ENCODE measurements at regions not wholly inside any gene's neighbourhood (a gene's known extent, or its start where the extent isn't known, plus 50 kb on each side); places are given as distances from the start of the nearest gene placed in this dataset.

DNA sequence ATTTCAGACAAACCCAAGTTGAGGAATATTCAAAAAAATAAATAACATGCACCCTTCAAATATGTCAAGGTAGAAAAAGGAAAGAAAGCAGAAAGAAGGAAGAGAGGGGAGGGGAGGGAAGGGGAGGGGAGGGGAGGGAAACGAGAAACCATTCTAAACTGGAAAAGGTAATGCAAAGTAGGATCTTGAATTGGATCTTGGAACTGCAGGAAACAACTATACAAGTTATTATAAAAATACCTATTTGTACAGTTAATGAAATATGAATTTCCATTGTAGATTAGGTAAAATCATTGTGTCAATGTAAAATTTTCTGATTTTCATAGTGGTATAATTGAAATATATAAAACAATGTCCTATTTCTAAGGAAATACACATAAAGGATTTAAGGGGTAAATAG is 668.4 kb downstream of the FAT4 start:
- TF ChIP-seq, protein P1, sequence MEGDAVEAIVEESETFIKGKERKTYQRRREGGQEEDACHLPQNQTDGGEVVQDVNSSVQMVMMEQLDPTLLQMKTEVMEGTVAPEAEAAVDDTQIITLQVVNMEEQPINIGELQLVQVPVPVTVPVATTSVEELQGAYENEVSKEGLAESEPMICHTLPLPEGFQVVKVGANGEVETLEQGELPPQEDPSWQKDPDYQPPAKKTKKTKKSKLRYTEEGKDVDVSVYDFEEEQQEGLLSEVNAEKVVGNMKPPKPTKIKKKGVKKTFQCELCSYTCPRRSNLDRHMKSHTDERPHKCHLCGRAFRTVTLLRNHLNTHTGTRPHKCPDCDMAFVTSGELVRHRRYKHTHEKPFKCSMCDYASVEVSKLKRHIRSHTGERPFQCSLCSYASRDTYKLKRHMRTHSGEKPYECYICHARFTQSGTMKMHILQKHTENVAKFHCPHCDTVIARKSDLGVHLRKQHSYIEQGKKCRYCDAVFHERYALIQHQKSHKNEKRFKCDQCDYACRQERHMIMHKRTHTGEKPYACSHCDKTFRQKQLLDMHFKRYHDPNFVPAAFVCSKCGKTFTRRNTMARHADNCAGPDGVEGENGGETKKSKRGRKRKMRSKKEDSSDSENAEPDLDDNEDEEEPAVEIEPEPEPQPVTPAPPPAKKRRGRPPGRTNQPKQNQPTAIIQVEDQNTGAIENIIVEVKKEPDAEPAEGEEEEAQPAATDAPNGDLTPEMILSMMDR (IDR thresholded peaks at IDR 0.05): no peak
- no peak overlapping the region for H3K27ac ChIP-seq

DNA sequence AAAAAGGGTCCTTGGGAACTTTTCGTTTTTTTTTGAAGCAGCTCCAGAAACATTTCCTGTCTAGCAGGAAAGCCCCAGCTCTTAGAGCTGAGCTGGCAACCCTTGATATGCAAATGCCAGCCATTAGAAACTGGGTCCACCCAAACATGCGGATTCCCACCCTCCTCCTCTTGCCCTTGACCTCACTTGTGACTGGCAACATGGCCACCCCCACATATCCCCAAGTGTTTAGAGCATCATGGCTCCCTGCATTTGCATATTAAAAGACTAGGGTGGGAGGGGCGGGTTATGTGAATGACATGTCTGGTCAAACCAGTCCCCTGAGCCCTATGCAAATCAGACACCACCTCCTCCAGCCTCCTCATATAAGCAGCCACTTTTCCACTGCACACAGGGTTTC is 671.1 kb downstream of the FAT4 start:
- no peak overlapping the region for H3K27ac ChIP-seq

DNA sequence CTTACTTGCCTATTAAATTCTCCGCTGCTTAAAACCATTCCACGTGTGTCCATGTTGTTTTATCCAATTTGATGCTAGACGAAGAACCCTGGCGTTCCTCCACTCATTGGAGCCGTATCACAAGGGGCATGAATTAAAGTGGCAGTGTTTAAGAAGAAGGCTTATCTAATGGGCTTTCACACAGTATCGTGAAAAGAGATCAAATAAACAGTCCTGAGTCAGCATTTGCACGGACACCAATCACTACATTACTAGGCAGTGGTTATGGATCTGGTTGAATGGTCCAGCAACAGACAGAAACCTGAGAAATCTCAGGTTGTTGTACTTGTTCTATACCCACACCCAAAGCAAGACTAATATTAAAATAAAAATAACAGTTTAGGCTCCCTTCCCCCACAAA is 671.6 kb downstream of the FAT4 start:
- no peak overlapping the region for H3K27ac ChIP-seq
- no peak for TF ChIP-seq ZFX (IDR thresholded peaks at IDR 0.05; ENCODE audit: borderline replicate concordance)
- TF ChIP-seq, protein P1 (IDR thresholded peaks at IDR 0.05): no peak

More for the DNA sequence above, 671.1 kb downstream of the FAT4 start:
- no peak for TF ChIP-seq ZFX (IDR thresholded peaks at IDR 0.05; ENCODE audit: borderline replicate concordance)
- TF ChIP-seq, protein P1 (IDR thresholded peaks at IDR 0.05): no peak

DNA sequence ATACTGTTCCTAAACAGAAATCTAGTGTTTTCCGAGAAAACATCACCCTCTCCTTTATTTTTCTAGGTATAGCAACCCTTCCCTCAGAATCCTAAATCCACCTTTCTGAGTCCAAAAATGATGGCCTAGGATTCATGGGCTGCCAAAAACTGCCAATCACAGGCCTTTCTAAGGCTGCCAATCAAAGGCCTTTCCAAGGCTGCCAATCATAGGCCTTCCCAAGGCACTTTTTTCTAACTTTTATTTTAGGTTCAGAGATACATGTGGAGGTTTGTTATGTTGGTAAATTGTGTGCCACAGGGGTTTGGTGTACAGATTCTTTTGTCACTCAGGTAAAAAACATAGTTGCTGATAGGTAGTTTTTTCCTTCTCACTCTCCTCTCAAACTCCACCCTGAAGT is 673.7 kb downstream of the FAT4 start:
- TF ChIP-seq, protein P1 (IDR thresholded peaks at IDR 0.05): no peak
- no peak for TF ChIP-seq ZFX (IDR thresholded peaks at IDR 0.05; ENCODE audit: borderline replicate concordance)
- no peak overlapping the region for H3K27ac ChIP-seq

DNA sequence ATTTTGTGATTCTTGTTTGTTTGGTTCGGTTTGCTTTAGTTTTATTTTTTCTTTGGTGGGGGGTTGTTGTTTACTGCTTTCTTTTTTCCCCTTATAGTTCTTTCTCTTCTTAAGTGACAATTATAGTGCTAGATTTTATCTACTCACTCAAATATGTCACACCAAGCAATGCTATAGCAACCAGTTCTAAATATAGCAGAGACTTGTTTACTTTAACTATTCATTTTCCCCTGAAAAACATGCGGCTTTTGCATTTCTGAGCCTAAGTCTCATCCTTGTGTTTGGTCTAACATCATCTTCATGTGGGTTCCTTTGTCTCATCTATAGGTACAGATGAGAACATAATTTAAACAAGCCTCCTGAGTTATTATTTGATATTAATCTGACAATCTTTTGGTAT is 676.6 kb downstream of the FAT4 start:
- H3K27ac ChIP-seq: peak overlapping the region; percentile 38

DNA sequence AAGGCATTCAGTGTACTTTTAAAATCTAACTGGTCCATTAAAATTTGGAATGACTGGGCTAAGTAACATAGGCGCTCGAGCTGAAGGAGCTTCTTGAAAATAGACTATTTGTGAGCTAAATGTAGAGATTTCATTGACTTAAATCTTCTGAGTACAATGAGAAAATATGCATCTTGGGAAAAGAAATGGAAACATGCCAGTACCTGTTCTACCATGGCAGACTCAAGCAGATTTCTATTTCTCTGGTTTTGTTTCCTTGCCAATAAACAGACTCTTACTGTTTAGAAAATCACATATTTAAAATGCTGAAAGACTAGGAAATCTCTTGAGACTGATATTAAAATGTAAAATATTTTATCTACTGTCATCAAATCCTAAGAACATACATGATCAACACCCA is 678.1 kb downstream of the FAT4 start:
- H3K27ac ChIP-seq: no peak overlapping the region
- TF ChIP-seq ZFX (IDR thresholded peaks at IDR 0.05; ENCODE audit: borderline replicate concordance): no peak
- TF ChIP-seq, protein P1 (IDR thresholded peaks at IDR 0.05): no peak

More for the DNA sequence above, 676.6 kb downstream of the FAT4 start:
- TF ChIP-seq, protein P1 (IDR thresholded peaks at IDR 0.05): no peak
- no peak for TF ChIP-seq ZFX (IDR thresholded peaks at IDR 0.05; ENCODE audit: borderline replicate concordance)

DNA sequence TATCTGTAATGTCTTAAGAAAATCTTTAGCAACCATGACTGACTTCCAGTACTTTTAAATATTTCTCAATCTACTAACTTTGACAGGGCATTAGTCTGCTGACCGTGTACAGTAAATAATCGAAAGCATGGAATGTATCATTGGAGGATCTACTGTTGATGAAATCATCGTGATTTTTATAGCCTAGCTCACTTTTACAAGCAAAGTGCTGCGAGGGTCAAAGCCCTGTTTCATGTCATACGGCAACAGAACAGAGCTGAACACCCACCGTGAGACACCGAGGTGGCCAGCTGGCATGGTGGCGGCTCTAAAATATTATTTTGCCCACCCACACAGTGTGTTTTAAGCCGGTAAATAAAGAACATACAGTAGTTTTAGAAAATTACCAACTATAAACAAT is 679.3 kb downstream of the FAT4 start:
- TF ChIP-seq ZFX (IDR thresholded peaks at IDR 0.05; ENCODE audit: borderline replicate concordance): no peak
- TF ChIP-seq, protein P1 (IDR thresholded peaks at IDR 0.05): no peak
- no peak overlapping the region for H3K27ac ChIP-seq

Measured in 22Rv1 (cell line).